ELR (cell line): ENCODE measurements at regions not wholly inside any gene's neighbourhood (a gene's known extent, or its start where the extent isn't known, plus 50 kb on each side); places are given as distances from the start of the nearest gene placed in this dataset.

Source experiments
- DNase-seq: peaks from one replicate; pipeline ENCODE4 v3.0.0-alpha.2; 2015; ENCODE audit warnings: low read depth

GRCh38 chr4:171636606-171637005, 176.6 kb upstream of the GALNTL6 start:
- DNase-seq, result peak; percentile 14

GRCh38 chr4:171629737-171630136, 183.5 kb upstream of the GALNTL6 start:
- no peak for DNase-seq

GRCh38 chr4:171629182-171629581, 184.0 kb upstream of the GALNTL6 start:
- DNase-seq, result no peak

- no peak for DNase-seq
Observed at GRCh38 chr4:171626554-171626953, 186.7 kb upstream of the GALNTL6 start.

- no peak for DNase-seq
Observed at GRCh38 chr4:171622729-171623128, 190.5 kb upstream of the GALNTL6 start.

GRCh38 chr4:171621646-171622045, 191.6 kb upstream of the GALNTL6 start:
- no peak for DNase-seq

- DNase-seq, result no peak
Observed at GRCh38 chr4:171612907-171613306, 200.3 kb upstream of the GALNTL6 start.

- DNase-seq, result no peak
Observed at GRCh38 chr4:171602638-171603355, 210.4 kb upstream of the GALNTL6 start.

- no peak for DNase-seq
Observed at GRCh38 chr4:171601091-171601490, 212.1 kb upstream of the GALNTL6 start.

GRCh38 chr4:171599628-171600027, 213.6 kb upstream of the GALNTL6 start:
- no peak for DNase-seq

GRCh38 chr4:171594293-171594692, 218.9 kb upstream of the GALNTL6 start:
- DNase-seq, result no peak

GRCh38 chr4:171590716-171591115, 222.5 kb upstream of the GALNTL6 start:
- DNase-seq, result no peak

- DNase-seq, result no peak
Observed at GRCh38 chr4:171588764-171589163, 224.4 kb upstream of the GALNTL6 start.

GRCh38 chr4:171588051-171588545, 225.1 kb upstream of the GALNTL6 start:
- DNase-seq, result peak; percentile 32

GRCh38 chr4:171583790-171584189, 229.4 kb upstream of the GALNTL6 start:
- no peak for DNase-seq

GRCh38 chr4:171582961-171583581, 230.1 kb upstream of the GALNTL6 start:
- DNase-seq, result no peak

- no peak for DNase-seq
Observed at GRCh38 chr4:171573181-171573580, 240.0 kb upstream of the GALNTL6 start.

- no peak for DNase-seq
Observed at GRCh38 chr4:171565130-171565788, 247.9 kb upstream of the GALNTL6 start.

GRCh38 chr4:171561419-171561818, 251.8 kb upstream of the GALNTL6 start:
- no peak for DNase-seq

- no peak for DNase-seq
Observed at GRCh38 chr4:171553961-171554360, 259.2 kb upstream of the GALNTL6 start.

- DNase-seq, result no peak
Observed at GRCh38 chr4:171542640-171543039, 270.6 kb upstream of the GALNTL6 start.

GRCh38 chr4:171538601-171539100, 274.6 kb upstream of the GALNTL6 start:
- peak; percentile 18 for DNase-seq

- no peak for DNase-seq
Observed at GRCh38 chr4:171534391-171534790, 278.8 kb upstream of the GALNTL6 start.
